ENCODE measurements at regions not wholly inside any gene's neighbourhood (a gene's known extent, or its start where the extent isn't known, plus 50 kb on each side); places are given as distances from the start of the nearest gene placed in this dataset.

GRCh38 chr12:126719912-126720705 lies 1546.9 kb upstream of the TMEM132C start:
- Histone ChIP-seq H3K4me3 (ENCODE audit: low read depth, low read length) (no peak overlapping the region), H3K36me3 (ENCODE audit: control insufficient read depth, insufficient read depth, low read length) (no peaks in the 10 kb centered on the region), H3K27me3 (ENCODE audit: control insufficient read depth, insufficient read depth, low read length) (no peaks in the 10 kb centered on the region)
- POLR2A ChIA-PET = no interaction called here
- TF ChIP-seq CTCF (IDR thresholded peaks at IDR 0.05; ENCODE audit: insufficient read depth, low read depth, low read length) = no peak
- DNase-seq (ENCODE audit: low read depth) = no peak
- CTCF ChIA-PET = interaction anchor here (0.7 kb wide), 1 partner anchor 66 kb away, joined by 5 read pairs; no protein-coding TSS in a partner anchor

- TF ChIP-seq CTCF (IDR thresholded peaks at IDR 0.05; ENCODE audit: insufficient read depth, low read depth, low read length) = no peak
- CTCF ChIA-PET = no interaction called here
These were observed 1540.3 kb upstream of the TMEM132C start for GRCh38 chr12:126726481-126727217.

GRCh38 chr12:126727218-126728075 lies 1539.5 kb upstream of the TMEM132C start:
- Histone ChIP-seq H3K27me3 (ENCODE audit: control insufficient read depth, insufficient read depth, low read length) (peaks cover 9% of the 10 kb centered on the region), H3K4me3 (ENCODE audit: low read depth, low read length) (no peak overlapping the region), H3K36me3 (ENCODE audit: control insufficient read depth, insufficient read depth, low read length) (no peaks in the 10 kb centered on the region)
- ChIA-PET POLR2A (no interaction called here), CTCF (no interaction called here)
- no peak for TF ChIP-seq CTCF (IDR thresholded peaks at IDR 0.05; ENCODE audit: insufficient read depth, low read depth, low read length)
- DNase-seq (ENCODE audit: low read depth) = no peak

More at GRCh38 chr12:126726481-126727217, 1540.3 kb upstream of the TMEM132C start:
- no peak for DNase-seq (ENCODE audit: low read depth)
- Histone ChIP-seq H3K27me3 (ENCODE audit: control insufficient read depth, insufficient read depth, low read length) (peaks cover 9% of the 10 kb centered on the region), H3K36me3 (ENCODE audit: control insufficient read depth, insufficient read depth, low read length) (no peaks in the 10 kb centered on the region), H3K4me3 (ENCODE audit: low read depth, low read length) (no peak overlapping the region)
- POLR2A ChIA-PET = no interaction called here

GRCh38 chr12:126734296-126734695 lies 1532.7 kb upstream of the TMEM132C start:
- no peak for TF ChIP-seq CTCF (IDR thresholded peaks at IDR 0.05; ENCODE audit: insufficient read depth, low read depth, low read length)

GRCh38 chr12:126734710-126735109 lies 1532.3 kb upstream of the TMEM132C start:
- POLR2A ChIA-PET = no interaction called here
- H3K4me3 ChIP-seq (ENCODE audit: low read depth, low read length) = no peak overlapping the region
- TF ChIP-seq CTCF (IDR thresholded peaks at IDR 0.05; ENCODE audit: insufficient read depth, low read depth, low read length) = no peak
- CTCF ChIA-PET = no interaction called here
- no peak for DNase-seq (ENCODE audit: low read depth)
- H3K36me3 ChIP-seq (ENCODE audit: control insufficient read depth, insufficient read depth, low read length) = no peaks in the 10 kb centered on the region
- H3K27me3 ChIP-seq (ENCODE audit: control insufficient read depth, insufficient read depth, low read length) = no peaks in the 10 kb centered on the region

More at GRCh38 chr12:126734296-126734695, 1532.7 kb upstream of the TMEM132C start:
- POLR2A ChIA-PET = no interaction called here
- DNase-seq (ENCODE audit: low read depth) = no peak
- H3K27me3 ChIP-seq (ENCODE audit: control insufficient read depth, insufficient read depth, low read length) = no peaks in the 10 kb centered on the region
- no peaks in the 10 kb centered on the region for H3K36me3 ChIP-seq (ENCODE audit: control insufficient read depth, insufficient read depth, low read length)
- CTCF ChIA-PET = no interaction called here
- no peak overlapping the region for H3K4me3 ChIP-seq (ENCODE audit: low read depth, low read length)
